GM13976 (cell line): ENCODE measurements at regions not wholly inside any gene's neighbourhood (a gene's known extent, or its start where the extent isn't known, plus 50 kb on each side); places are given as distances from the start of the nearest gene placed in this dataset.

Experiments
- DNase-seq: peaks from one replicate; pipeline ENCODE4 v3.0.0; 2012; ENCODE audit warnings: low spot score
- in situ Hi-C: fragments of 300-500 bp; cut with MboI; formaldehyde crosslinking; loops from one replicate; pipeline ENCODE4 v1.12.0; 2022; ENCODE audit warnings: low sequenced_read_pairs, mixed read lengths, inconsistent platforms; ENCODE audit not compliant: unreplicated experiment
- TF ChIP-seq, protein P1 (sequence below): IDR thresholded peaks from 2 replicates; pipeline ENCODE4 v1.5.1; 2012; ENCODE audit warnings: borderline replicate concordance, mild to moderate bottlenecking; ENCODE audit not compliant: insufficient read depth; ENCODE audit errors: extremely low read depth, missing control alignments, control extremely low read depth

DNA sequence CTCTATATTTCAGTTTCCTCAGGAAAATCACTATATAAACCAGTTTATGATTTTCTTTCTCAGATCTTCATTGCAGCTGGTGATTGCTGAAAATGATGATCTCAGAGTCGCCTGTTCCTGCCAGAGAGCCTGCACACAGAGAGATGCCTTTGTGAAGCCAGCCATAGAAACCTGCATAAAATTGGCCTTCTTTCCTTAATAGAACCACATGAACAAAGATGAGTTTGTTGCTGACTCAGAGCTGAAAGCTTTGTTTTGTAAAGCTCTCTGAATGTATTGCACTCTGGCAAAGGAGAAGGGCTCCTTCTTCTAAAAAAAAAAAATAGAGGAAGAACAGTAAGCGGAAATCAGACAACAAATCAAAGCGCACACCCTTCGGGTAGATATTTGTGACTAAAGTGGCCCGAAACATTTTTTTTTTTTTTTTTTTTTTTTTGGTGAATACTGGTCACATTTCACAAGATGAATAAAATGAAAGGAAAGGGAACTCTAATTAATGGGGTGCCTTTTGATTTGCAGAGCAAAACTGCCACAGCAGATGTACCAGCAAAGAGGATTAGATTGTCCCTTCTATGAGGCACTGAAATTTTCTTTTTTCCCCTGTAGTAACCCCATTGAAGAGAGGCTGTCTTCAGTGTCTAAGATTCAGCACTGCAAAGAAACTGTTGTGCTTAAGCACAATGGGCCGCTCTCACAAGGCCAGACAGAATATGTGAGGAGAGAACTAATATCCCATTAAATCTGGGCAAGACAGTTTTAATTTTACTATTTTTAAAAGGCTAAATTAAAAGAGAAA, 75.1 kb upstream of the PTPRZ1 start:
- in situ Hi-C loops = no loop called here
- TF ChIP-seq, protein P1, sequence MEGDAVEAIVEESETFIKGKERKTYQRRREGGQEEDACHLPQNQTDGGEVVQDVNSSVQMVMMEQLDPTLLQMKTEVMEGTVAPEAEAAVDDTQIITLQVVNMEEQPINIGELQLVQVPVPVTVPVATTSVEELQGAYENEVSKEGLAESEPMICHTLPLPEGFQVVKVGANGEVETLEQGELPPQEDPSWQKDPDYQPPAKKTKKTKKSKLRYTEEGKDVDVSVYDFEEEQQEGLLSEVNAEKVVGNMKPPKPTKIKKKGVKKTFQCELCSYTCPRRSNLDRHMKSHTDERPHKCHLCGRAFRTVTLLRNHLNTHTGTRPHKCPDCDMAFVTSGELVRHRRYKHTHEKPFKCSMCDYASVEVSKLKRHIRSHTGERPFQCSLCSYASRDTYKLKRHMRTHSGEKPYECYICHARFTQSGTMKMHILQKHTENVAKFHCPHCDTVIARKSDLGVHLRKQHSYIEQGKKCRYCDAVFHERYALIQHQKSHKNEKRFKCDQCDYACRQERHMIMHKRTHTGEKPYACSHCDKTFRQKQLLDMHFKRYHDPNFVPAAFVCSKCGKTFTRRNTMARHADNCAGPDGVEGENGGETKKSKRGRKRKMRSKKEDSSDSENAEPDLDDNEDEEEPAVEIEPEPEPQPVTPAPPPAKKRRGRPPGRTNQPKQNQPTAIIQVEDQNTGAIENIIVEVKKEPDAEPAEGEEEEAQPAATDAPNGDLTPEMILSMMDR = no peak

DNA sequence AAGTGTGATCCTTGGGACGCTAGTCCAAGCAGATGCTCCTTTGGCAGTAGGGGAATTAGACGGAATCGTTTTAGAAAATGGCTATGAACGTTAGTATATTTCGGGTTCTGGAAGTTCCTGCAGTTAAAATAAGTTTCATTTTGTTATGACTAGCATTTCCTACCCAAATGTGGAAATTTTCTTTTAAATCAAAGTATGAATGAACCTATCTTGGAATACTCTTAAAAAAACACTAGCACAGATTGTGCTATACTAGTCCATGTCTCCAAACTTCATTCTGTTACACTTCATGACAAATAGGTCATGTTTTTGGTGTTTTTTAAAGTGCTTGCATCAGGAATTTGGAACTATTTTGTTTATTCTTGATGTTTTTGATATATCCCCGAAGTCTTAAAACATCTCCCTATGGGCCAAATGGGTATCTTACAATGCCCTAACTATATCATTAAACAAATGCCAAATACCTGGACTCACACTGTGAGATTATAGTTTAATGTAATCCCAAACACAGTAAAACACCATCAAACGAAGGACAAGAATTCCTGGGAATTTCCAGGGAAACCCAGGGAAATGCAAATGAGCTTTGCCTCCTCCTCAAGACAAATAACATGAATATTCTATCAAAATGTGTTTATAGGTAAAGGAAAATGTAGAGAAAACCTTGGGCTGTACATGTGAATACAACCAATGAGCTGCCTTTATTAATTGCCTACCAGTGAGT, 75.9 kb upstream of the PTPRZ1 start:
- TF ChIP-seq, protein P1 = no peak
- in situ Hi-C loops = no loop called here
- DNase-seq = no peak

More for the DNA sequence above, 75.1 kb upstream of the PTPRZ1 start:
- DNase-seq = no peak

DNA sequence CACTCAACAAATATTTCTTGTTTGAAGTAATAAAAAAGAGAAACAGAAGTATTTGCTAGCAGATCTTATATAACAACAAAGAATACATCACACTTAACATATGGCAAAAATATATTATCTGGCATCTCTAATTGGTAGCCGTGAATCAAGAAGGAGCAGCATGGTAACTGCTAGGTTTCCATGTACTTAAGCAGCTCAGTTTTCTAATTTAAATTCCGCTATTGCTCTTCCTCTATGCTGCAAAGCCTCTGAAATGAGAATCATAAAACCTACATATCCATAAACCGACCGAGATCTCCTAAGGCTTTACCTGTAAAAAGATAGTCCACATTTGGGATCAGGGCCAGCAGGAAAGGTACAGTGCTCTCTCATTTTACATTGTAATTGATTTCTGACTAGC, 76.6 kb upstream of the PTPRZ1 start:
- DNase-seq = no peak
- TF ChIP-seq, protein P1 = no peak
- in situ Hi-C loops = no loop called here

DNA sequence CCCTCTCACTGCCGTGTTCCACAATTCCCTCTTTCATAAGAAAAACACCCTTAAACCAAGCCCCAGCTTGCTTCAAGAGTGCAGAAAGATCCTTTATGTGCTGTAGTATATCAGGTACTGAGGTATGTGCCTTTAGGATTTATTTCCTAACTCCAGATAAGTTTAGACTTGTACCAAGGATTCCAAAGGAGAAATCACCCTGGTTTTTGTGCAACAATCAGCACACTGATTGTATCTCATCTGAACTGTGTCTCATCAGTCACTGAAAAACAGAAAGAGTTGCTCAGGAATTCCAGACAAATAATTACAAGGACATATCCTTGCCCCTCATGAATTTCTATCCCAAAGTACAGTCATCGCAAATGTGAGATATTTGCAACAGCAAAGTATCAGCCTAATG, 77.2 kb upstream of the PTPRZ1 start:
- in situ Hi-C loops = no loop called here
- TF ChIP-seq, protein P1 = no peak
- DNase-seq = no peak

DNA sequence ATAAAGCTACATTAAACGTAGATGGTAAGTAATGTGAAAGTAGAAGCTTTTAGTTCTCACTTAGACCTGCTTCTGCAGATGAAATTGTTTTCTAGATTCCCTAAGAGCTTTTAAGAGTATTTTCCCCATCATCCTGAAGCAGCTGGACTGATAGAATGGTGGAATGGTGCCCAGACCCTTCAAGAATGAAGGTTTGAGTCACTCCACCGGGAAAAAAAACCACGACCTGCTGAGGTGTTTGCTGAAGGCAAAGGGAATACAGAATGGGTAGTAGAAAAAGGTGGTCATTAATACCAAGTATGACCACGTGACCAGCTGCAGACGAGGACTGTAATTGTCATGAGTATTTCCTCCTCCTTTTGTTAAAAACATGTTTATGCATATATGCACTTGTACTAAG, 79.2 kb upstream of the PTPRZ1 start:
- in situ Hi-C loops = no loop called here
- no peak for DNase-seq
- TF ChIP-seq, protein P1 = no peak

DNA sequence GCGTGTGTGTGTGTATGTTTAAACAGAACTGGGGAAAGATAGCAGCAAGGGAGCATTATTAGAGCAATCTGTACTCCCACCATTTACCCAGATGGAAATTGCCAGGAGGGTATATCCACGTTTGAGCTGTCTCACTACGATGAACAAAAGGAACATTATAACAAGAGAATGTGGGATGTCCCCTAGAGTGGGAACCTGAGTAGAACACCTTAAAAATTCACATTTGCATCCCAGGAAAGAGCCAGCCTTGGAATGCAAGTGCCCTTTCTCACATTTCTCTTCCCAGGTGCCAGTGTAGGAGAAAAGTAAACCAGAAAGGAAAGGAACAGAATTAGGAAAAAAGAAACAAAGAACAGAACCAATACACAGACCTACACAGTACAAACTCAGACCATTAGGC, 95.3 kb upstream of the PTPRZ1 start:
- no peak for DNase-seq
- TF ChIP-seq, protein P1 = no peak
- in situ Hi-C loops = no loop called here
